ENCODE measurements at regions not wholly inside any gene's neighbourhood (a gene's known extent, or its start where the extent isn't known, plus 50 kb on each side); places are given as distances from the start of the nearest gene placed in this dataset.

DNA sequence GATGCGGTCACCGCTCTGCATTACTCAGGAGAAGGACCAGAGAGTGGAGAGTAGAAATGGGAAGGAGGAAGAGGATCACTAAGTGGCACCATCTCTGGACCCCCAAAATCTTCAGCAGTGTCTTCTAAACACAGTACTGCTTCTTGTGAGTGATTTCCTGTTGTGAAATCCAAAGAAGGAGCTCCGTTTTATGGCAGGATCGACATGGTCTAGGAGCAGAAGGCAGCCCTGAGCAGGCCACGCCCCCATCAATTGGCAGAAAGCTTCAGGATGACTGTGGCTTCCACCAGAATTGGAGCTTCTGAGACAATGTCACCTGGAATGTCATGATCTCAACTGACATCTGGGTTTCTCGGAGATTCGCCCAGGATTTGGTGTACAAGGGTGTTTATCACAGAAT, 171.5 kb downstream of the ADSS2 start:
- Histone ChIP-seq H3K4me3 (ENCODE audit: insufficient read depth, low read depth, low read length) (no peak overlapping the region), H3K27ac (ENCODE audit: low read depth, low read length) (no peak overlapping the region), H2AFZ (ENCODE audit: low read depth, low read length) (no peak overlapping the region), H3K9me3 (ENCODE audit: insufficient read depth, low read depth, low read length) (no peaks in the 10 kb centered on the region), H4K20me1 (ENCODE audit: insufficient read depth, low read length) (no peaks in the 10 kb centered on the region), H3K27me3 (ENCODE audit: insufficient read depth, low read length) (no peaks in the 10 kb centered on the region), H3K36me3 (ENCODE audit: insufficient read depth, low read length) (no peaks in the 10 kb centered on the region), H3K4me1 (ENCODE audit: insufficient read depth, low read length) (no peaks in the 10 kb centered on the region), H3K4me2 (ENCODE audit: low read length) (no peak overlapping the region), H3K9ac (ENCODE audit: low read length) (no peak overlapping the region), H3K79me2 (ENCODE audit: insufficient read depth, low read length) (no peaks in the 10 kb centered on the region)
- FAIRE-seq (no peak), DNase-seq (ENCODE audit: low read depth) (no peak)
- TF ChIP-seq, protein P1, sequence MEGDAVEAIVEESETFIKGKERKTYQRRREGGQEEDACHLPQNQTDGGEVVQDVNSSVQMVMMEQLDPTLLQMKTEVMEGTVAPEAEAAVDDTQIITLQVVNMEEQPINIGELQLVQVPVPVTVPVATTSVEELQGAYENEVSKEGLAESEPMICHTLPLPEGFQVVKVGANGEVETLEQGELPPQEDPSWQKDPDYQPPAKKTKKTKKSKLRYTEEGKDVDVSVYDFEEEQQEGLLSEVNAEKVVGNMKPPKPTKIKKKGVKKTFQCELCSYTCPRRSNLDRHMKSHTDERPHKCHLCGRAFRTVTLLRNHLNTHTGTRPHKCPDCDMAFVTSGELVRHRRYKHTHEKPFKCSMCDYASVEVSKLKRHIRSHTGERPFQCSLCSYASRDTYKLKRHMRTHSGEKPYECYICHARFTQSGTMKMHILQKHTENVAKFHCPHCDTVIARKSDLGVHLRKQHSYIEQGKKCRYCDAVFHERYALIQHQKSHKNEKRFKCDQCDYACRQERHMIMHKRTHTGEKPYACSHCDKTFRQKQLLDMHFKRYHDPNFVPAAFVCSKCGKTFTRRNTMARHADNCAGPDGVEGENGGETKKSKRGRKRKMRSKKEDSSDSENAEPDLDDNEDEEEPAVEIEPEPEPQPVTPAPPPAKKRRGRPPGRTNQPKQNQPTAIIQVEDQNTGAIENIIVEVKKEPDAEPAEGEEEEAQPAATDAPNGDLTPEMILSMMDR (IDR thresholded peaks at IDR 0.05; ENCODE audit: insufficient read depth, low read depth, low read length): no peak
- TF ChIP-seq EZH2 (IDR thresholded peaks at IDR 0.05; ENCODE audit: insufficient read depth, low read length): no peak
- no peaks in the 10 kb centered on the region for H3K36me3 Mint-ChIP-seq (ENCODE audit: low read depth, unreplicated experiment)
- H3K4me3 Mint-ChIP-seq (ENCODE audit: unreplicated experiment): no peak overlapping the region
- peaks cover 3% of the 10 kb centered on the region for H3K27me3 Mint-ChIP-seq (ENCODE audit: low read depth, unreplicated experiment)
- H3K27ac Mint-ChIP-seq (ENCODE audit: unreplicated experiment): no peak overlapping the region
- H3K9me3 Mint-ChIP-seq (ENCODE audit: unreplicated experiment): no peaks in the 10 kb centered on the region
- peaks cover 4% of the 10 kb centered on the region for H3K4me1 Mint-ChIP-seq (ENCODE audit: low read depth, unreplicated experiment)

DNA sequence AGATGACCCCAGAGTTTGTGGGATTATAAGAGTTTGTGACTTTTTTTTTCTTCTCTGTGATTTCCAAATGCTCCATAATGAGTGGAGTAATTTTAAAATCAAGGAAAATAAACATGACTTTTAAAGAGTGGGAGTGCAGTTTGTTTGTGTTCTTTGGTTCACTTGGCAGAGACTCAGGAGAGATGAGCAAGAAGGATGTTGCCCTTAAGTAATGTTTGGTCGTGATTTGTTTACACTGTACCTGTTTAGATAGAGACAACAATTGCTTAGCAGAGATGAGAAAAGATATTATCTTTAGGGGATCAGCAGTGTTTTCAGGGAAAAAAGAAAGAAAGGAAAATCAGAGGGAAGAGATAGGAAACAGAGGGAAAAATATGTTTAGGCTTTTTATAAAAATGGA, 170.8 kb downstream of the ADSS2 start:
- Mint-ChIP-seq H3K4me1 (ENCODE audit: low read depth, unreplicated experiment) (peaks cover 4% of the 10 kb centered on the region), H3K4me3 (ENCODE audit: unreplicated experiment) (no peak overlapping the region), H3K27me3 (ENCODE audit: low read depth, unreplicated experiment) (peaks cover 3% of the 10 kb centered on the region), H3K27ac (ENCODE audit: unreplicated experiment) (no peak overlapping the region), H3K9me3 (ENCODE audit: unreplicated experiment) (no peaks in the 10 kb centered on the region), H3K36me3 (ENCODE audit: low read depth, unreplicated experiment) (no peaks in the 10 kb centered on the region)
- DNase-seq (ENCODE audit: low read depth): peak; percentile 20
- no peak overlapping the region for H2AFZ ChIP-seq (ENCODE audit: low read depth, low read length)
- no peaks in the 10 kb centered on the region for H3K27me3 ChIP-seq (ENCODE audit: insufficient read depth, low read length)
- H3K4me1 ChIP-seq (ENCODE audit: insufficient read depth, low read length): no peaks in the 10 kb centered on the region
- no peak for TF ChIP-seq EZH2 (IDR thresholded peaks at IDR 0.05; ENCODE audit: insufficient read depth, low read length)
- TF ChIP-seq, protein P1 (IDR thresholded peaks at IDR 0.05; ENCODE audit: insufficient read depth, low read depth, low read length): no peak
- no peaks in the 10 kb centered on the region for H3K9me3 ChIP-seq (ENCODE audit: insufficient read depth, low read depth, low read length)
- no peaks in the 10 kb centered on the region for H3K36me3 ChIP-seq (ENCODE audit: insufficient read depth, low read length)
- H3K27ac ChIP-seq (ENCODE audit: low read depth, low read length): no peak overlapping the region
- H3K79me2 ChIP-seq (ENCODE audit: insufficient read depth, low read length): no peaks in the 10 kb centered on the region
- H4K20me1 ChIP-seq (ENCODE audit: insufficient read depth, low read length): no peaks in the 10 kb centered on the region
- H3K9ac ChIP-seq (ENCODE audit: low read length): no peak overlapping the region
- H3K4me2 ChIP-seq (ENCODE audit: low read length): no peak overlapping the region
- FAIRE-seq: no peak
- no peak overlapping the region for H3K4me3 ChIP-seq (ENCODE audit: insufficient read depth, low read depth, low read length)

DNA sequence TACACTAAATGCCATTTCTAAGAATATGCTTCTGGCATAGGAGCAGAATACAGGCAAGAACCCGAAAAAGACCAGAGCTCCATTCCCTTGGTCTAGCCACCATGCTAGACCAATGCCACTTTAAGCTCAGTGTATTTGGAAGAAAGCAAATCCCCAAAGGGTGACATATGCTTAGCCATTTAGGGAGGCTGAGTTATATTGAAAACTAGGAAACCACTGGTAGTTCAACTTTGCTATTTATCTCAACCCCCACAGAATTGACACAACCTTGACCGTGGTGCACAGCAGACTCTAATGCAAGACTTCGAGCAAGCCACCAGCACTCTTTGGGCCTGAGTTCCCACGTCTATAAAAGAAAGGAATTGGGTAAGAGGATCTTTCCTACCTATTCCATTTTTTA, 167.9 kb downstream of the ADSS2 start:
- no peak overlapping the region for H3K4me3 ChIP-seq (ENCODE audit: insufficient read depth, low read depth, low read length)
- no peak overlapping the region for H3K4me3 Mint-ChIP-seq (ENCODE audit: unreplicated experiment)
- no peaks in the 10 kb centered on the region for H3K36me3 Mint-ChIP-seq (ENCODE audit: low read depth, unreplicated experiment)
- H3K36me3 ChIP-seq (ENCODE audit: insufficient read depth, low read length): no peaks in the 10 kb centered on the region
- no peaks in the 10 kb centered on the region for H4K20me1 ChIP-seq (ENCODE audit: insufficient read depth, low read length)
- no peak overlapping the region for H2AFZ ChIP-seq (ENCODE audit: low read depth, low read length)
- no peaks in the 10 kb centered on the region for H3K4me1 ChIP-seq (ENCODE audit: insufficient read depth, low read length)
- TF ChIP-seq, protein P1 (IDR thresholded peaks at IDR 0.05; ENCODE audit: insufficient read depth, low read depth, low read length): no peak
- no peak for TF ChIP-seq EZH2 (IDR thresholded peaks at IDR 0.05; ENCODE audit: insufficient read depth, low read length)
- H3K9ac ChIP-seq (ENCODE audit: low read length): no peak overlapping the region
- H3K9me3 Mint-ChIP-seq (ENCODE audit: unreplicated experiment): no peaks in the 10 kb centered on the region
- H3K27me3 Mint-ChIP-seq (ENCODE audit: low read depth, unreplicated experiment): peaks cover 3% of the 10 kb centered on the region
- H3K27ac ChIP-seq (ENCODE audit: low read depth, low read length): no peak overlapping the region
- H3K79me2 ChIP-seq (ENCODE audit: insufficient read depth, low read length): no peaks in the 10 kb centered on the region
- no peaks in the 10 kb centered on the region for H3K9me3 ChIP-seq (ENCODE audit: insufficient read depth, low read depth, low read length)
- FAIRE-seq (no peak), DNase-seq (ENCODE audit: low read depth) (no peak)
- H3K27me3 ChIP-seq (ENCODE audit: insufficient read depth, low read length): no peaks in the 10 kb centered on the region
- no peak overlapping the region for H3K4me2 ChIP-seq (ENCODE audit: low read length)
- no peaks in the 10 kb centered on the region for H3K4me1 Mint-ChIP-seq (ENCODE audit: low read depth, unreplicated experiment)
- H3K27ac Mint-ChIP-seq (ENCODE audit: unreplicated experiment): no peak overlapping the region
